HepG2 (cell line): ENCODE measurements at regions not wholly inside any gene's neighbourhood (a gene's known extent, or its start where the extent isn't known, plus 50 kb on each side); places are given as distances from the start of the nearest gene placed in this dataset.

ENCODE experiments used
- CHCHD3 ChIP-seq: sonication (generic); formaldehyde crosslinking; IDR thresholded peaks from 2 replicates; pipeline ENCODE4 v1.8.0; 2022; ENCODE audit warnings: mild to moderate bottlenecking, missing genetic modification reagents, moderate library complexity
- NFE2L2 ChIP-seq: fragments of 150-350 bp; IDR thresholded peaks from 2 replicates; pipeline ENCODE4 v1.6.1; 2014; ENCODE audit warnings: low read length
- RAD21 ChIP-seq: fragments of 450-650 bp; formaldehyde crosslinking; IDR thresholded peaks from 2 replicates; pipeline ENCODE4 v1.5.0; 2020; ENCODE audit warnings: mild to moderate bottlenecking
- RBAK ChIP-seq: sonication (generic); formaldehyde crosslinking; IDR thresholded peaks from 2 replicates; pipeline ENCODE4 v1.5.1; 2020; ENCODE audit warnings: mild to moderate bottlenecking, missing genetic modification reagents
- ZMYM2 ChIP-seq: sonication (generic); formaldehyde crosslinking; IDR thresholded peaks from 2 replicates; pipeline ENCODE4 v1.8.0; 2022; ENCODE audit warnings: mild to moderate bottlenecking, missing genetic modification reagents
- TF ChIP-seq, protein P1 (sequence below): sonication (generic); formaldehyde crosslinking; IDR thresholded peaks from 2 replicates; pipeline ENCODE4 v1.8.0; 2022; ENCODE audit warnings: missing genetic modification reagents, mild to moderate bottlenecking, inconsistent platforms, borderline replicate concordance
- TF ChIP-seq, protein P2 (sequence below): sonication (generic); formaldehyde crosslinking; IDR thresholded peaks from 2 replicates; pipeline ENCODE4 v1.5.0; 2020; ENCODE audit warnings: mild to moderate bottlenecking, missing genetic modification reagents, moderate library complexity
- TF ChIP-seq, protein P3 (sequence below): sonication (generic); formaldehyde crosslinking; IDR thresholded peaks from 2 replicates; pipeline ENCODE4 v1.5.1; 2020; ENCODE audit warnings: mild to moderate bottlenecking, missing genetic modification reagents, moderate library complexity

DNA sequence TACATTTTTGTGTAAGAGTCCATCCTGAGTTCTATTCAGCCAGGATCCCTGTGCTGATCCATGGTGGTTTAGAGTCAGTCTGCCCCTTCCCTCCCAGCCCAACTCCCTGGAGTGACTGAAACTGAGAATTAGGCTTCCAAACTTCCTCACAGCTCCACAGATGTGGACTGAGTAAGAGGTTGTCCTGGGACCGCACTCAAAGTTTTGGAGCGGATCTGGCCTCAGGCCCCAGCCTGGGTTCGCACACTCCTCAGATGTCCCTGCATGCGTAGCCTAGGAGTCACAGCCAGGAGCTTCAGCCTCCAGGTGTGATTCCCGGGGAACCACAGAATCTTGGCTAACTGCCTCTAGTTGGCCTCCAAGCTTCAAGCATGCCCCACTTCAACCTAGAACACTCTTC is 218.1 kb downstream of the C7orf25 start (continued):
- TF ChIP-seq, protein P1, sequence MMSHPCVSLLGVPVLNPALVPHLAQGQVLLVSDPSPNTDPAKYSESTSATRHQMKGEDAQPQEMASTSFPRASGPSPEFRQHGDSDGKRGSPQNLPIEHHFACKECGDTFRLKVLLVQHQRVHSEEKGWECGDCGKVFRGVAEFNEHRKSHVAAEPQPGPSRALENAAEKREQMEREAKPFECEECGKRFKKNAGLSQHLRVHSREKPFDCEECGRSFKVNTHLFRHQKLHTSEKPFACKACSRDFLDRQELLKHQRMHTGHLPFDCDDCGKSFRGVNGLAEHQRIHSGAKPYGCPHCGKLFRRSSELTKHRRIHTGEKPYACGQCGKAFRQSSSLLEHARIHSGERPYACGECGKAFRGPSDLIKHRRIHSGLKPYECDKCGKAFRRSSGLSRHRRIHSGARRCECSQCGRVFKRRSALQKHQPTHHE (CRISPR knock-in tag), result no peak
- TF ChIP-seq, protein P2, sequence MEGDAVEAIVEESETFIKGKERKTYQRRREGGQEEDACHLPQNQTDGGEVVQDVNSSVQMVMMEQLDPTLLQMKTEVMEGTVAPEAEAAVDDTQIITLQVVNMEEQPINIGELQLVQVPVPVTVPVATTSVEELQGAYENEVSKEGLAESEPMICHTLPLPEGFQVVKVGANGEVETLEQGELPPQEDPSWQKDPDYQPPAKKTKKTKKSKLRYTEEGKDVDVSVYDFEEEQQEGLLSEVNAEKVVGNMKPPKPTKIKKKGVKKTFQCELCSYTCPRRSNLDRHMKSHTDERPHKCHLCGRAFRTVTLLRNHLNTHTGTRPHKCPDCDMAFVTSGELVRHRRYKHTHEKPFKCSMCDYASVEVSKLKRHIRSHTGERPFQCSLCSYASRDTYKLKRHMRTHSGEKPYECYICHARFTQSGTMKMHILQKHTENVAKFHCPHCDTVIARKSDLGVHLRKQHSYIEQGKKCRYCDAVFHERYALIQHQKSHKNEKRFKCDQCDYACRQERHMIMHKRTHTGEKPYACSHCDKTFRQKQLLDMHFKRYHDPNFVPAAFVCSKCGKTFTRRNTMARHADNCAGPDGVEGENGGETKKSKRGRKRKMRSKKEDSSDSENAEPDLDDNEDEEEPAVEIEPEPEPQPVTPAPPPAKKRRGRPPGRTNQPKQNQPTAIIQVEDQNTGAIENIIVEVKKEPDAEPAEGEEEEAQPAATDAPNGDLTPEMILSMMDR (CRISPR knock-in tag), result no peak
- TF ChIP-seq, protein P3, sequence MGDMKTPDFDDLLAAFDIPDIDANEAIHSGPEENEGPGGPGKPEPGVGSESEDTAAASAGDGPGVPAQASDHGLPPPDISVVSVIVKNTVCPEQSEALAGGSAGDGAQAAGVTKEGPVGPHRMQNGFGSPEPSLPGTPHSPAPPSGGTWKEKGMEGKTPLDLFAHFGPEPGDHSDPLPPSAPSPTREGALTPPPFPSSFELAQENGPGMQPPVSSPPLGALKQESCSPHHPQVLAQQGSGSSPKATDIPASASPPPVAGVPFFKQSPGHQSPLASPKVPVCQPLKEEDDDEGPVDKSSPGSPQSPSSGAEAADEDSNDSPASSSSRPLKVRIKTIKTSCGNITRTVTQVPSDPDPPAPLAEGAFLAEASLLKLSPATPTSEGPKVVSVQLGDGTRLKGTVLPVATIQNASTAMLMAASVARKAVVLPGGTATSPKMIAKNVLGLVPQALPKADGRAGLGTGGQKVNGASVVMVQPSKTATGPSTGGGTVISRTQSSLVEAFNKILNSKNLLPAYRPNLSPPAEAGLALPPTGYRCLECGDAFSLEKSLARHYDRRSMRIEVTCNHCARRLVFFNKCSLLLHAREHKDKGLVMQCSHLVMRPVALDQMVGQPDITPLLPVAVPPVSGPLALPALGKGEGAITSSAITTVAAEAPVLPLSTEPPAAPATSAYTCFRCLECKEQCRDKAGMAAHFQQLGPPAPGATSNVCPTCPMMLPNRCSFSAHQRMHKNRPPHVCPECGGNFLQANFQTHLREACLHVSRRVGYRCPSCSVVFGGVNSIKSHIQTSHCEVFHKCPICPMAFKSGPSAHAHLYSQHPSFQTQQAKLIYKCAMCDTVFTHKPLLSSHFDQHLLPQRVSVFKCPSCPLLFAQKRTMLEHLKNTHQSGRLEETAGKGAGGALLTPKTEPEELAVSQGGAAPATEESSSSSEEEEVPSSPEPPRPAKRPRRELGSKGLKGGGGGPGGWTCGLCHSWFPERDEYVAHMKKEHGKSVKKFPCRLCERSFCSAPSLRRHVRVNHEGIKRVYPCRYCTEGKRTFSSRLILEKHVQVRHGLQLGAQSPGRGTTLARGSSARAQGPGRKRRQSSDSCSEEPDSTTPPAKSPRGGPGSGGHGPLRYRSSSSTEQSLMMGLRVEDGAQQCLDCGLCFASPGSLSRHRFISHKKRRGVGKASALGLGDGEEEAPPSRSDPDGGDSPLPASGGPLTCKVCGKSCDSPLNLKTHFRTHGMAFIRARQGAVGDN (CRISPR knock-in tag), result no peak
- no peak for TF ChIP-seq RAD21
- no peak for TF ChIP-seq NFE2L2
- TF ChIP-seq CHCHD3, result no peak
- TF ChIP-seq ZMYM2 (CRISPR knock-in tag), result no peak
- TF ChIP-seq RBAK, result no peak
